Astrocyte (in vitro differentiated cells and primary cell): ENCODE measurements at regions not wholly inside any gene's neighbourhood (a gene's known extent, or its start where the extent isn't known, plus 50 kb on each side); places are given as distances from the start of the nearest gene placed in this dataset.
"Not testable (repeated sequence)": the region's sequence is repeated elsewhere in the genome, so short reads cannot be mapped to it uniquely, and the experiment has no call there.

ENCODE experiments used
- DNase-seq: peaks from one replicate; pipeline ENCODE4 v3.0.0-alpha.2; 2010; ENCODE audit warnings: low read depth
- FAIRE-seq: peaks from 2 replicates; lab custom pipeline; 2011; peaks lifted over from hg19 to GRCh38; lab: Jason Lieb, UNC
- H2AFZ ChIP-seq: 2 replicates; pipeline ENCODE4 v1.6.0; 2012; ENCODE audit warnings: low read depth, low read length, inconsistent platforms
- H3K27ac ChIP-seq: 2 replicates; pipeline ENCODE4 v1.5.1; 2011; ENCODE audit warnings: low read depth, low read length, inconsistent platforms
- H3K27me3 ChIP-seq: 2 replicates; pipeline ENCODE4 v1.6.0; 2011; ENCODE audit warnings: low read length, inconsistent platforms; ENCODE audit not compliant: insufficient read depth
- H3K36me3 ChIP-seq: 2 replicates; pipeline ENCODE4 v1.5.1; 2011; ENCODE audit warnings: low read length, inconsistent platforms; ENCODE audit not compliant: insufficient read depth
- H3K4me1 ChIP-seq: 2 replicates; pipeline ENCODE4 v1.5.1; 2011; ENCODE audit warnings: low read length, inconsistent platforms; ENCODE audit not compliant: insufficient read depth
- H3K4me2 ChIP-seq: 2 replicates; pipeline ENCODE4 v1.6.0; 2012; ENCODE audit warnings: low read length, inconsistent platforms
- H3K4me3 ChIP-seq: 2 replicates; pipeline ENCODE4 v1.5.1; 2011; ENCODE audit warnings: low read depth, mild to moderate bottlenecking, low read length, inconsistent platforms; ENCODE audit not compliant: insufficient read depth
- H3K79me2 ChIP-seq: 2 replicates; pipeline ENCODE4 v1.6.0; 2012; ENCODE audit warnings: mild to moderate bottlenecking, low read length, inconsistent platforms; ENCODE audit not compliant: insufficient read depth
- H3K9ac ChIP-seq: 2 replicates; pipeline ENCODE4 v1.6.0; 2012; ENCODE audit warnings: mild to moderate bottlenecking, low read length, inconsistent platforms
- H3K9me3 ChIP-seq: 2 replicates; pipeline ENCODE4 v1.5.1; 2012; ENCODE audit warnings: low read depth, mild to moderate bottlenecking, low read length, inconsistent platforms; ENCODE audit not compliant: insufficient read depth
- H4K20me1 ChIP-seq: 2 replicates; pipeline ENCODE4 v1.6.0; 2012; ENCODE audit warnings: low read length, inconsistent platforms; ENCODE audit not compliant: insufficient read depth
- H3K27ac Mint-ChIP-seq: one replicate; pipeline ENCODE4 v1.8.0; 2021; ENCODE audit warnings: mild to moderate bottlenecking, mixed read lengths; ENCODE audit not compliant: unreplicated experiment
- H3K27me3 Mint-ChIP-seq: one replicate; pipeline ENCODE4 v1.8.0; 2021; ENCODE audit warnings: low read depth, mixed read lengths; ENCODE audit not compliant: unreplicated experiment
- H3K36me3 Mint-ChIP-seq: one replicate; pipeline ENCODE4 v1.8.0; 2021; ENCODE audit warnings: low read depth, mixed read lengths; ENCODE audit not compliant: unreplicated experiment
- H3K4me1 Mint-ChIP-seq: one replicate; pipeline ENCODE4 v1.8.0; 2021; ENCODE audit warnings: low read depth, mixed read lengths; ENCODE audit not compliant: unreplicated experiment
- H3K4me3 Mint-ChIP-seq: one replicate; pipeline ENCODE4 v1.8.0; 2021; ENCODE audit warnings: mild to moderate bottlenecking, moderate library complexity, mixed read lengths; ENCODE audit not compliant: unreplicated experiment
- H3K9me3 Mint-ChIP-seq: one replicate; pipeline ENCODE4 v1.8.0; 2021; ENCODE audit warnings: mild to moderate bottlenecking, mixed read lengths; ENCODE audit not compliant: unreplicated experiment
- CTCF ChIP-seq: IDR thresholded peaks from 2 replicates; pipeline ENCODE4 v1.5.1; 2011; ENCODE audit warnings: low read depth, mild to moderate bottlenecking, inconsistent platforms, low read length, moderate library complexity; ENCODE audit not compliant: insufficient read depth
- EZH2 ChIP-seq: IDR thresholded peaks from 2 replicates; pipeline ENCODE4 v1.6.1; 2012; ENCODE audit warnings: mild to moderate bottlenecking, low read length, inconsistent platforms; ENCODE audit not compliant: insufficient read depth

- H3K36me3 ChIP-seq, result no peaks in the 10 kb centered on the region
- H3K79me2 ChIP-seq, result no peaks in the 10 kb centered on the region
- no peak overlapping the region for H3K4me3 ChIP-seq
- Mint-ChIP-seq H3K4me1 (no peaks in the 10 kb centered on the region), H3K9me3 (no peaks in the 10 kb centered on the region), H3K36me3 (no peaks in the 10 kb centered on the region), H3K27me3 (peaks cover 3% of the 10 kb centered on the region), H3K27ac (no peak overlapping the region), H3K4me3 (no peak overlapping the region)
- no peaks in the 10 kb centered on the region for H4K20me1 ChIP-seq
- FAIRE-seq (no peak), DNase-seq (no peak)
- H3K27ac ChIP-seq, result no peak overlapping the region
- no peak overlapping the region for H3K4me2 ChIP-seq
- no peaks in the 10 kb centered on the region for H3K9me3 ChIP-seq
- no peak overlapping the region for H3K9ac ChIP-seq
- H3K4me1 ChIP-seq, result no peaks in the 10 kb centered on the region
- no peaks in the 10 kb centered on the region for H3K27me3 ChIP-seq
- TF ChIP-seq EZH2 (no peak), CTCF (no peak)
- H2AFZ ChIP-seq, result no peak overlapping the region
Measured at GRCh38 chr7:37552030-37552429, 103.4 kb upstream of the ELMO1 start.

GRCh38 chr7:37552439-37552838 is 103.8 kb upstream of the ELMO1 start:
- H3K79me2 ChIP-seq, FAIRE-seq, H2AFZ ChIP-seq, H3K9ac ChIP-seq, H3K27ac ChIP-seq, H3K27me3 ChIP-seq, H3K4me1 ChIP-seq, H4K20me1 ChIP-seq, H3K9me3 Mint-ChIP-seq, H3K27me3 Mint-ChIP-seq, DNase-seq, H3K36me3 ChIP-seq, H3K27ac Mint-ChIP-seq, H3K4me2 ChIP-seq, H3K4me3 Mint-ChIP-seq, H3K4me1 Mint-ChIP-seq, H3K36me3 Mint-ChIP-seq, H3K9me3 ChIP-seq, H3K4me3 ChIP-seq: not testable (repeated sequence)

- Histone ChIP-seq H3K79me2 (no peaks in the 10 kb centered on the region), H3K9ac (no peak overlapping the region), H3K4me1 (no peaks in the 10 kb centered on the region), H3K4me3 (no peak overlapping the region), H3K36me3 (no peaks in the 10 kb centered on the region), H3K27me3 (no peaks in the 10 kb centered on the region), H3K4me2 (no peak overlapping the region), H4K20me1 (no peaks in the 10 kb centered on the region), H3K9me3 (no peaks in the 10 kb centered on the region), H3K27ac (no peak overlapping the region), H2AFZ (no peak overlapping the region)
- Mint-ChIP-seq H3K27me3 (peaks cover 10% of the 10 kb centered on the region), H3K4me3 (no peak overlapping the region), H3K4me1 (no peaks in the 10 kb centered on the region), H3K36me3 (no peaks in the 10 kb centered on the region), H3K27ac (no peak overlapping the region), H3K9me3 (no peaks in the 10 kb centered on the region)
- FAIRE-seq (no peak), DNase-seq (no peak)
- no peak for TF ChIP-seq EZH2
- no peak for TF ChIP-seq CTCF
Measured at GRCh38 chr7:37555528-37555927, 106.9 kb upstream of the ELMO1 start.
